Brain microvascular endothelial cell (primary cell): ENCODE measurements at regions not wholly inside any gene's neighbourhood (a gene's known extent, or its start where the extent isn't known, plus 50 kb on each side); places are given as distances from the start of the nearest gene placed in this dataset.

Experiments used
- DNase-seq: peaks from one replicate; pipeline ENCODE4 v3.0.0-alpha.2; 2020
- H3K27ac ChIP-seq: fragments of 250-450 bp; sonication (Bioruptor Pico); 2 replicates; pipeline ENCODE4 v1.5.1; 2020; ENCODE audit warnings: mild to moderate bottlenecking, moderate library complexity
- H3K27me3 ChIP-seq: fragments of 250-450 bp; sonication (Bioruptor Pico); replicated peaks from 2 replicates; pipeline ENCODE4 v1.5.1; 2020; ENCODE audit warnings: mild to moderate bottlenecking
- H3K36me3 ChIP-seq: fragments of 250-450 bp; sonication (Bioruptor Pico); replicated peaks from 2 replicates; pipeline ENCODE4 v1.5.1; 2020; ENCODE audit warnings: mild to moderate bottlenecking
- H3K4me3 ChIP-seq: 2 replicates; pipeline ENCODE4 v1.5.1; 2011; ENCODE audit warnings: low read depth, mild to moderate bottlenecking, control low read depth, low read length, moderate library complexity
- in situ Hi-C: cut with HindIII; loops from 2 replicates; pipeline ENCODE4 v1.10.0; 2017; ENCODE audit warnings: low sequenced_read_pairs, low pct_ligation_motif_present
- TF ChIP-seq, protein P1 (sequence below): IDR thresholded peaks from 2 replicates; pipeline ENCODE4 v1.5.1; 2011; ENCODE audit warnings: low read depth, mild to moderate bottlenecking, moderate library complexity, low read length, control low read depth, inconsistent platforms; ENCODE audit errors: missing control alignments

DNA sequence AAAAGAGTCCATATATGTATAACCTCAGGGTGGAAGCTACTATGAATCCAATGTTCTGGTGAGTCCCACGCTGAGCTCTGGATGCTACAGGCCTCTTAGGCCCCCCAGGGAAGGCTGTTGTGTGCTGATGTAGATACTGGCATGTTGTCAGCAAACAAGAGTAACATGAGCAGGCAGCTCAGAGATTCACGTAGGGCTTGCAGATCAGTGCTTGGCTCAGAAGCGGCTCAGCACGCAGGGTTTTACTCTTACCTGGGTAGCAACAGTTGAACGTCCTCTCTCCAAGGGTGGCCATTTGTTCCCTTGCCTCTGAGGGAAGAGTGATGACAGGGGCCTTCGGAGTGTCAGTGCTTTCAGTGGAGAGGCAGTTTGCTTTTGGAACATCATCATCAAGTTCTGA lies 93.4 kb downstream of the ZFP64 start:
- TF ChIP-seq, protein P1, sequence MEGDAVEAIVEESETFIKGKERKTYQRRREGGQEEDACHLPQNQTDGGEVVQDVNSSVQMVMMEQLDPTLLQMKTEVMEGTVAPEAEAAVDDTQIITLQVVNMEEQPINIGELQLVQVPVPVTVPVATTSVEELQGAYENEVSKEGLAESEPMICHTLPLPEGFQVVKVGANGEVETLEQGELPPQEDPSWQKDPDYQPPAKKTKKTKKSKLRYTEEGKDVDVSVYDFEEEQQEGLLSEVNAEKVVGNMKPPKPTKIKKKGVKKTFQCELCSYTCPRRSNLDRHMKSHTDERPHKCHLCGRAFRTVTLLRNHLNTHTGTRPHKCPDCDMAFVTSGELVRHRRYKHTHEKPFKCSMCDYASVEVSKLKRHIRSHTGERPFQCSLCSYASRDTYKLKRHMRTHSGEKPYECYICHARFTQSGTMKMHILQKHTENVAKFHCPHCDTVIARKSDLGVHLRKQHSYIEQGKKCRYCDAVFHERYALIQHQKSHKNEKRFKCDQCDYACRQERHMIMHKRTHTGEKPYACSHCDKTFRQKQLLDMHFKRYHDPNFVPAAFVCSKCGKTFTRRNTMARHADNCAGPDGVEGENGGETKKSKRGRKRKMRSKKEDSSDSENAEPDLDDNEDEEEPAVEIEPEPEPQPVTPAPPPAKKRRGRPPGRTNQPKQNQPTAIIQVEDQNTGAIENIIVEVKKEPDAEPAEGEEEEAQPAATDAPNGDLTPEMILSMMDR = no peak
- Histone ChIP-seq H3K4me3 (no peak overlapping the region), H3K27me3 (no peaks in the 10 kb centered on the region), H3K27ac (no peak overlapping the region), H3K36me3 (peaks cover 38% of the 10 kb centered on the region)
- in situ Hi-C loops = no loop called here
- DNase-seq = no peak

- Histone ChIP-seq H3K36me3 (peaks cover 41% of the 10 kb centered on the region), H3K4me3 (no peak overlapping the region), H3K27me3 (no peaks in the 10 kb centered on the region), H3K27ac (no peak overlapping the region)
- TF ChIP-seq, protein P1 = no peak
- in situ Hi-C loops = no loop called here
- no peak for DNase-seq
These were observed 95.5 kb downstream of the ZFP64 start for GRCh38 chr20:52096117-52096516.

DNA sequence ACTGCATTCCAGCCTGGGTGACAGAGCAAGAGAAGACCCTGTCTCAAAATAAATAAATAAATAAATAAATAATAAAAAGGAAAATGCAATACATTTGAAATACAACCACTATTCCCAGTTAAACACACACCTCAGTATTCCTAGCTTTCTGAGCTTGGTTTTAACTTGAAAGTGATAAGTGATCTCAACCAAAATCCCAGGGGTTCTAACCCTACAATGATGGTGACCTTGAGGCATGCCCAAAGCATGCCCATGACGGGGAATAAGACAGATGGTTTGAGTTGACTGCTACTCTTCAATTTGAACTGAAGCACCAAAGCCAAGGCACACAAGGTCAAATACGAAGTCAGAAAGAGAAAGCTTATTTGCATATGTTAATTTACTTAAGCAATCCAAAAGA lies 96.9 kb downstream of the ZFP64 start:
- TF ChIP-seq, protein P1 = no peak
- no peaks in the 10 kb centered on the region for H3K27me3 ChIP-seq
- no peak for DNase-seq
- H3K36me3 ChIP-seq = peaks cover 41% of the 10 kb centered on the region
- no peak overlapping the region for H3K4me3 ChIP-seq
- in situ Hi-C loops = no loop called here
- no peak overlapping the region for H3K27ac ChIP-seq

DNA sequence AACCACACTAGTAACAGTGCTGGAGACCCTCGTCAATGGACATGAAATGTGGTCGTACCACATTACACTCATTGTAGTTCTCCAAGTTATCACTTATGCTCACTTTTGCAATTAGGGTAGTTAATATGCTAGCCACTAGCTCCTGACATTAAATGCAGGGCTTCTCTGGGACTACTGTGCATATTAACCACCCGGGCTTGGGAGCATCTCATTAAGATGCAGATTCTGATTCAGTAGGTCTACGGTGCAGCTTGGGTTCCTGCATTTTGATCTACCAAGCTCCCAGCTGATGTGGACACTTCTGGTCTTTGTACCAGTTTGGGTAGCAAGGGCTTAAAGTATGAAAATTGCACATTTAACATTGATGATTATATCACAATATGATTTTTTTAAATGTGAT lies 98.0 kb downstream of the ZFP64 start:
- Histone ChIP-seq H3K36me3 (peaks cover 46% of the 10 kb centered on the region), H3K27me3 (no peaks in the 10 kb centered on the region)
- in situ Hi-C loops = no loop called here

DNA sequence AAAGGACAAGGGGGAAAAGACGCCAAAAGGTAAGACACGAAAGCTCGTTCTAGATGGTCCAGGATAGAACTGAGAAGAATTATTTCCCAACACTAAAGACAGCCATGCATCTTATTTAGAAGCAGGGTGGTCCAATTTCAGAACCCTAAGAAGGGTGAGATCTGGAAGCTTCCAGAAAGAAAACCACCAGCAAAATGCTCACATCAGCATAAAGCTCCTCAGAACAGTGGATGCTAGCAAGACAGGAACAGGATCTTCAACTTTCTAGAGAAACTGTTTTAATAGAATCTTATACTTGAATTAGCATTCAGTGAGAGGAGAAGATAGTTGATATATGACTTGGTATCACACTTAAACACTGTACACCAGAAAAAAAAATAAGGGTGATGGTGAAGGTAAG lies 101.5 kb downstream of the ZFP64 start:
- DNase-seq = no peak
- H3K27me3 ChIP-seq = no peaks in the 10 kb centered on the region
- no peak overlapping the region for H3K27ac ChIP-seq
- peaks cover 40% of the 10 kb centered on the region for H3K36me3 ChIP-seq
- no peak overlapping the region for H3K4me3 ChIP-seq
- TF ChIP-seq, protein P1 = no peak
- in situ Hi-C loops = no loop called here

More for the DNA sequence above, 98.0 kb downstream of the ZFP64 start:
- no peak overlapping the region for H3K4me3 ChIP-seq
- DNase-seq = no peak
- no peak overlapping the region for H3K27ac ChIP-seq
- TF ChIP-seq, protein P1 = no peak

DNA sequence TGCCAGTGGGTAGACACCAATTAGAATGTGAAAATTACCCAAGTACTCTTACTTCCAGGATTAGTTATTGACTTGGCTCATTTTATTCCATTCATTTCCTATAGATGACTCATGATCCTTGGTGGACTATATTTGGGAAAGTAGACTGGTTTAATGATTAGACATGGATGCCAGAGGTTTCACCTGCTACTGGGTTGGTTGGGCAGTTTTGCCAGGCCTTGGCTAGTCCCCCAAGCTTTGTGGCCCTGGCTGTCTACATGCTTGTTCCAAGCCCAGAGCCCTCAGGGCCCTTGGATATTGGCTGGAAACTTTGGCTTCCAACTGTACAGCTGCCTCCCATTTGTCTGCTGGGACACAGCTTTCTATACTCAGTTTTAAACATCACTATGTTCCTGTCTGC lies 104.1 kb downstream of the ZFP64 start:
- TF ChIP-seq, protein P1 = no peak
- DNase-seq = no peak
- H3K36me3 ChIP-seq = peaks cover 48% of the 10 kb centered on the region
- H3K27ac ChIP-seq = no peak overlapping the region
- no peaks in the 10 kb centered on the region for H3K27me3 ChIP-seq
- H3K4me3 ChIP-seq = no peak overlapping the region
- in situ Hi-C loops = no loop called here
